Upper lobe of left lung (tissue), 4 donors: ENCODE measurements at regions not wholly inside any gene's neighbourhood (a gene's known extent, or its start where the extent isn't known, plus 50 kb on each side); places are given as distances from the start of the nearest gene placed in this dataset.

Experiments used
- CTCF ChIP-seq, 6 experiments: fragments of 450-650 bp in 4 of 6; fragments of 200-600 bp in 2 of 6; sonication (generic) in 2 of 6; IDR thresholded peaks; one replicate each; pipeline ENCODE4 v1.5.1; 2016 to 2019; ENCODE audit warnings: antibody characterized with exemption in 6 of 6
- POLR2A ChIP-seq, 4 donors: fragments of 450-650 bp; IDR thresholded peaks; one replicate each; pipeline ENCODE4 v1.5.1; 2016 to 2017; ENCODE audit warnings: antibody characterized with exemption in 4 of 4, mild to moderate bottlenecking in 2 of 4

- TF ChIP-seq CTCF (IDR thresholded peaks at IDR 0.05) (no peak), POLR2A (IDR thresholded peaks at IDR 0.05) (no peak)
Observed at GRCh38 chr11:112524798-112525197, 264.1 kb upstream of the PLET1 start.
